GM19455 (cell line): ENCODE measurements at regions not wholly inside any gene's neighbourhood (a gene's known extent, or its start where the extent isn't known, plus 50 kb on each side); places are given as distances from the start of the nearest gene placed in this dataset.
"Not testable (repeated sequence)": the region's sequence is repeated elsewhere in the genome, so short reads cannot be mapped to it uniquely, and the experiment has no call there.

Source experiments
- ATAC-seq: cut with Tn5 transposase; IDR thresholded peaks from one replicate; pipeline ENCODE4 v1.9.1; 2021; ENCODE audit not compliant: unreplicated experiment

DNA sequence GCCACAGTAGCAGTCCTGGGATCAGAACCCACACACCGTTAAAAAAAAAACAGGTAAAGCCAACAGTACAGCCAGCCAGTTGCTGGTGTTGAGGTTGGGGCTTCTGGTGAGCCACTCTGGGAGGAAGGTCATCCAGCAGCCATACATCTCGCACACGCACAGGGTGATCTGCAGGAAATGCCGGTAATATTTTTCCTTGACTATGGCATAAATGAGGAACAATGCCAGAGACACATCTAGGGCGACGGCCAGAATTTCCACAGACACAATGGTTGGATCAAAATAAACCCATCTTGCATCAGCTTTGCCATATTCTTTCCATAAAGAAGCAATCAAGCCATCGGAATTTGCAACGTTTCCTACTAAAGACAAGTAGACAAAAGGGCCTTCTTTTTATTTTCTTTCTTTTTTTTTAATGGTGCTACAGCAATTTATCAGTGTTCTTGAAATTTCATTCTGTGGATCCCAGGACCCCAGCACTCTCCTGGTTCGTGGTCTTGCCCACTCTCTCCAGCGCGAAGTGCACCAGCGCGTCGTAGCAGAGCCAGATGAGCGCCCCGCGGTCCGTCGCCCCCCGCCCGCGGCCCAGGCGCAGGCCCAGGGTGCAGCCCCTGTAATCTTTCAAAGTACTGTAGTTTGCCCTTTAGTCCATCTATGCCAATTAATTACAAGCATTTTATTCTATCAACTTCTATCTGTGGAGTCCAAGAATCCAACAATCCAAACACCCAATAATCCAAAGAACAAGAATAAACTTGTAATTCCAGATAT is 861.0 kb downstream of the CDH11 start:
- ATAC-seq: not testable (repeated sequence)

GRCh38 chr16:64254443-64255367 is 867.2 kb downstream of the CDH11 start:
- no peak for ATAC-seq

- ATAC-seq: no peak
Measured at GRCh38 chr16:64253525-64253924, 868.3 kb downstream of the CDH11 start.

DNA sequence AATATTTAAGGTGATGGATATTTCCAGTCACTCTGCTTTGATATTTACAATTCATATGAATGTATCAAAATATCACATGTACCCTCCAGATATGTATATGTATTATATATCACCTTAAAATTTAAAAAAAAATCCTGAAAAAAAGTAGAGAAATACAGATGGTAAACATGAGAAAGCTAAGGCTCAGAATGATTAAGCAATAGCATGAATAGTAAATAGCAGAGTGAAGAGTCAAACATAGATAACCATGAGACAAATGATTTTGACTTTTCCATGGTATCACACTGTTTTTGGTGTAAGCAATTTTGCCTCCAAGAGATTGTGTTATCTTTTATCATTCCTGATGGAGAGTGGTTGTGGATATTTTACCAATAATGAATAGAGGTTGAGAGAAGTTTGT is 868.8 kb downstream of the CDH11 start:
- no peak for ATAC-seq

GRCh38 chr16:64251742-64252141 is 870.1 kb downstream of the CDH11 start:
- no peak for ATAC-seq

DNA sequence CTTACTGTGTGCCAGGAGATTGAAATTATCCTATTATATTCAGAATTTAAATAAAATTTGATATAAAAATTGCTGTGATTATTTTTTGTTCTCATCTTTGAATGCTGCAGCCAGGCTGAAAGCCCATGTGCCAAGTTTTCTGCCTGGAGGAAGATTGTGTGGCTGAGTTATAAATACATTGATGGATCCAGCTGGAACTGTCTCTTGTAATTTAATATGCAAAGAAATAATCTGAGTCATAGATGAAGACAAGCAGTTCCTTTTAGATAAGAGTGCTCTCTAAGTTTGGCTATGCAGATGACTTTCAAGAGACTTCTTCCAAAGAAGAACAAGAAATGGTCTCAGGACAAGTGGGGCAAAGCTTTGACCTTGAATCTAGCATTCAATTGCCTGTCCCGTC is 871.0 kb downstream of the CDH11 start:
- ATAC-seq: no peak

- no peak for ATAC-seq
Measured at GRCh38 chr16:64242492-64242891, 879.4 kb downstream of the CDH11 start.

DNA sequence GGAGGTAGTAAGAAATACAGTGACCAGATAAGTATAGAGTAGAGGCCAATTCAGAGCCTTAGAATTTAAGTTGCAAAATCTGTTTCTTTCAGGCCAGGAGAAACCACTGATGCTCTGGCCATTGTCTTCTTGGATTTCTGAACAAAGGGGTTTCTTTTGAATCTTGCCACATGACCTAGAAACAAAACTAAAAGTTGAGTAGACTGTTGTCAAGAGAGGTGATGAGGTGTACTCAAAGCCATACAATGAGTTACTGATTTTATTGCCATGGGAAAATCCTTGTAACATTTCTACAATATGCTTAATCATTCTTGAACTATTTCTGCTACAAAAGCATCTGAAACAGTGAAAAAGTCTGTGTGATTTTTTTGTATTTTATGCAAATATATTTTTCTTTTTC is 881.3 kb downstream of the CDH11 start:
- no peak for ATAC-seq

DNA sequence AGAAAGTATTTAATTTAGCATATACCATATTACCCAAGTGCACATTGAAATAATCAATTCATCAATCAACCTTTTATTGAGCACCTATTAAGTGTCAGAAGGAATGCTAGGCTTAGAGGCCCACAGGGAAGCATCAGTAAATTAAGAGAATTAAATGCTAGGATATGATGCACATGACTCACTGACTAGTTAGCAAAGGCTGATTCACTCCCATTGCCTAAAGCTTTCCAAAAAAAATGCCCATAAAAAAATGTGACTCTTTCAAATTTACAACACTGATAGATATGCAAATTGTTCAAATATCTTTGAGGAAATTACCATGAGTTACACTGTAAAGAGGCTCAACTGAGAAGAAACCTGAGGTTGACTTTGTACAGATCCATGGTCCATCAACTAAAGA is 883.3 kb downstream of the CDH11 start:
- no peak for ATAC-seq

DNA sequence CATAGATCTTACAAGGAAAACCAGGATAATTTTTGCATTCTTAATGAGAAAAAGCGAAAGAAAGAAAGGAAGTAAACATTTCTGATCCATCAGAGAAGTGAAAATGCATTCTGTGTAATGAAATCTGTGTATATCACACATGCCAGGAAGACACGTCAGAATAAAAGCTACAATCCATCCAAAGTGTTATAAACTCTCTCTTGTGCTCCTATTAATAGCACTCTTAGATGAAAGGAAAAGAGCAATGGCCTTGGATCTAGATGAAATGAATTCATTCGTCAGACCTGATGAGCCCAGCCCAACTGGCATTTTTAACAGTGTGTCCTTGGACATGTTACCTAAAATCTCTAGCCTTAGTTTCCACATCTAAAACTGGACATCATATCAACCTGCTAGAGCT is 885.5 kb downstream of the CDH11 start:
- no peak for ATAC-seq

- ATAC-seq: no peak
Measured at GRCh38 chr16:64234200-64234599, 887.7 kb downstream of the CDH11 start.

- ATAC-seq: no peak
Measured at GRCh38 chr16:64225696-64226095, 896.2 kb downstream of the CDH11 start.

GRCh38 chr16:64225036-64225435 is 896.8 kb downstream of the CDH11 start:
- no peak for ATAC-seq

GRCh38 chr16:64217789-64218535 is 903.9 kb downstream of the CDH11 start:
- ATAC-seq: no peak

DNA sequence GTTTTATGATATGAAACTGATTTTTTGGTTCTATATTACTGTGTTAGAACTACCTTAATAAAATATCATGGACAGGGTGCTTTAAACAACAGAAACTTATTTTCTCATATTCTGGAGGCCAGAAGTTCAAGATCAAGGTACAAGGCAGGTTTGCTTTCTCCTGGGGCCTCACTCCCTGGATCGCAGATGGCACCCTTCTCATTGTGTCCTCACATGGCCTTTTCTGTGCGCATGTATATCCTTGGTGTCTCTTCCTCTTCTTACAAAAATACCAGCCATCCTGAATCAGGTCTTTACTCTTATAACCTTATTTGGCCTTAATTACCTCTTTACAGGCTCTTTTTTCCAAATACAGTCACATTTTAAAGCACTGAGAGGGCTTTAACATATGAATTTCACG is 906.1 kb downstream of the CDH11 start:
- ATAC-seq: no peak

DNA sequence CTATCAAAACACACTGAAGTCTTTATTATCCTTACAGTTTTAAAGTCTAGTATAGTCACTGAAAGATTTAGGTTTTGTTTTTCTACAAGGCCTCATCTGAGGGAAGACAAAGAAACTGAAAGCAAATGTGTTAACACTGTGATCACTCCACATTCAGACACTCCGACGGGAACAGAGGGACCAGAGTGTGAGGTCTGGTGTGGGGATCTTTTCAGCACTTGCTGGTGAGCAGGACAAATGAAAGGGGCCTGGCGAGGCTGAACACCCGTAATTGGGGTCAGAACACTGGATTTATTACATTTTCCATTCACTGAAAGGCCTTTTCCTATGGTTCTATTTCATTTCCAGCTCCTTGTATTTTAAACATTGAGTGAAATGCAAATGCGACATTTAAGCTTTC is 910.5 kb downstream of the CDH11 start:
- no peak for ATAC-seq

DNA sequence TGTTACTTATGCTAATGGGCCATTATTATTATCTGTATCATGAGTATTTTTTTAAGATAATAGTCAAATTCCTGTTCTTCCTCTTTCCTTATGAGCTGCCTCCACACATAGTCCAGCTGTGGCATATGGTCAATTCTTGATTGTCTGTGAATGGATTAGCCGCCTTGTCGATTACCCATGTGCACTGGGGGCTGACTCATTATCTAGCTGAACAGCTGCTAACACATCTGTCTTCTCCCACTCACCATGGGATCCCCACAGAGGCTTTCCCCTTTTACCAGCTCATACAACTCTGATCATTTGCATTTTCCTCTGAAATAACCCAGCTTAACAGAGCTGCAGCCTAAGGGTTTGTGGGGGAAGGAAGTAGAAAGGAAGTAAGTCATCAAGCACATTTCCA is 915.0 kb downstream of the CDH11 start:
- ATAC-seq: no peak

GRCh38 chr16:64203126-64203525 is 918.7 kb downstream of the CDH11 start:
- ATAC-seq: no peak

GRCh38 chr16:64202571-64202970 is 919.3 kb downstream of the CDH11 start:
- ATAC-seq: no peak

- no peak for ATAC-seq
Measured at GRCh38 chr16:64196444-64196843, 925.4 kb downstream of the CDH11 start.

DNA sequence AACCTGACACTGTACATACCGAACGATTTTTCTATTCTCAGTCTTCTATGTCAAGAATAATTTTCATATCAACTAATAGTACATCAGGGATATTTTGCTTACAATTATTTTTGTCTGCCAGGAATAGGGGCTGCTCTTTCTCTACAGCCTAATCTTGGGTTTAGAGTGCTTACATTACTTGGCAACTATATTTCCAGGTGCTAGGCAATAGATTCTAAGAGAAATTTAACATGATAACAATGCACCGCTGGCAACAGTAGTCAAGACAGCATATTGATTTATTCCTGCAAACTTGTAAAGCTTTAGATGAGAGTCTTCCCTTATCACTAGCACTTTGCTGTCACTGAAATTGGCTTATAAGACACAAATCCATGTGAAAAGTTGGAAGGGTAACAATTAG is 935.9 kb downstream of the CDH11 start:
- no peak for ATAC-seq
